PC-3 (cell line): ENCODE measurements at regions not wholly inside any gene's neighbourhood (a gene's known extent, or its start where the extent isn't known, plus 50 kb on each side); places are given as distances from the start of the nearest gene placed in this dataset.

Source experiments
- ATAC-seq: fragments of 200-7000 bp; cut with Tn5 transposase; 2 replicates; pipeline ENCODE4 v1.9.1; 2020; ENCODE audit warnings: mild to moderate bottlenecking, moderate library complexity
- BruUV-seq: library from RNA; stranded (reverse); fragments of 400-500 nt; replicated peaks from 2 replicates; lab custom pipeline; 2021; lab: Mats Ljungman, UMichigan
- CTCF ChIA-PET: fragments of 300-600 bp; sonication (Branson Sonifier 250); formaldehyde crosslinking; loops from one replicate; lab custom pipeline; 2022; ENCODE audit warnings: antibody characterized with exemption; lab: Charles Lee
- POLR2A ChIA-PET: fragments of 300-600 bp; sonication (Branson Sonifier 250); formaldehyde crosslinking; loops from one replicate; lab custom pipeline; 2022; ENCODE audit warnings: antibody characterized with exemption; ENCODE audit not compliant: unreplicated experiment; lab: Charles Lee
- DNase-seq: peaks from one replicate; pipeline ENCODE4 v3.0.0-alpha.2; 2015
- H2AFZ ChIP-seq: fragments of 300-600 bp; sonication (generic); 2 replicates; pipeline ENCODE4 v1.6.0; 2016; ENCODE audit warnings: antibody characterized with exemption, low read length
- H3F3A ChIP-seq: fragments of 300-600 bp; sonication (generic); one replicate; pipeline ENCODE4 v1.6.0; 2017; ENCODE audit warnings: antibody characterized with exemption, low read length, control low read depth, mild to moderate bottlenecking; ENCODE audit not compliant: unreplicated experiment
- H3K27ac ChIP-seq: fragments of 300-600 bp; sonication (generic); 2 replicates; pipeline ENCODE4 v1.5.1; 2016; ENCODE audit warnings: mild to moderate bottlenecking, low read length
- H3K27me3 ChIP-seq: fragments of 300-600 bp; sonication (generic); 2 replicates; pipeline ENCODE4 v1.6.1; 2016; ENCODE audit warnings: low read length, mixed read lengths
- H3K36me3 ChIP-seq: fragments of 300-600 bp; sonication (generic); 2 replicates; pipeline ENCODE4 v1.6.1; 2016; ENCODE audit warnings: low read depth, mixed run types, low read length, mixed read lengths
- H3K4me1 ChIP-seq: fragments of 300-600 bp; sonication (generic); 2 replicates; pipeline ENCODE4 v1.5.1; 2016; ENCODE audit warnings: low read length; ENCODE audit not compliant: insufficient read depth
- H3K4me2 ChIP-seq: fragments of 300-600 bp; sonication (generic); 2 replicates; pipeline ENCODE4 v1.6.0; 2016; ENCODE audit warnings: low read length
- H3K4me3 ChIP-seq: fragments of 300-600 bp; sonication (generic); 2 replicates; pipeline ENCODE4 v1.5.1; 2016; ENCODE audit warnings: mild to moderate bottlenecking, low read length, mixed read lengths
- H3K79me2 ChIP-seq: fragments of 300-600 bp; sonication (generic); 2 replicates; pipeline ENCODE4 v1.6.1; 2017; ENCODE audit warnings: low read length, mixed read lengths
- H3K9ac ChIP-seq: fragments of 300-600 bp; sonication (generic); 2 replicates; pipeline ENCODE4 v1.6.0; 2016; ENCODE audit warnings: mild to moderate bottlenecking, low read length
- H3K9me2 ChIP-seq: fragments of 300-600 bp; sonication (generic); replicated peaks from 2 replicates; pipeline ENCODE4 v1.6.1; 2016; ENCODE audit warnings: mixed run types, low read length, mixed read lengths
- H3K9me3 ChIP-seq: fragments of 300-600 bp; sonication (generic); 2 replicates; pipeline ENCODE4 v1.6.1; 2016; ENCODE audit warnings: low read length, mixed read lengths
- H4K20me1 ChIP-seq: fragments of 300-600 bp; sonication (generic); 2 replicates; pipeline ENCODE4 v1.6.1; 2016; ENCODE audit warnings: low read length, mixed read lengths
- CTCF ChIP-seq: fragments of 300-600 bp; sonication (generic); conservative IDR thresholded peaks from 2 replicates; pipeline ENCODE4 v1.5.1; 2017; ENCODE audit warnings: antibody characterized with exemption, low read depth, mild to moderate bottlenecking, low read length
- EZH2 ChIP-seq: fragments of 300-600 bp; sonication (generic); IDR thresholded peaks from one replicate; pipeline ENCODE4 v1.6.1; 2017; ENCODE audit warnings: antibody characterized with exemption, mild to moderate bottlenecking, low read length; ENCODE audit not compliant: unreplicated experiment
- EZH2phosphoT487 ChIP-seq: fragments of 300-600 bp; sonication (generic); IDR thresholded peaks from 2 replicates; pipeline ENCODE4 v1.6.1; 2018; ENCODE audit warnings: mild to moderate bottlenecking, antibody characterized with exemption, low read length, borderline replicate concordance
- intact Hi-C: fragments of 100-400 bp; cut with micrococcal nuclease; formaldehyde crosslinking; loops from 2 replicates; pipeline ENCODE4 v1.9.0; 2023

GRCh38 chr5:30698217-30698616, 495.3 kb upstream of the CDH6 start:
- Histone ChIP-seq H4K20me1 (no peaks in the 10 kb centered on the region), H2AFZ (no peak overlapping the region), H3K4me3 (no peak overlapping the region), H3K36me3 (no peaks in the 10 kb centered on the region), H3K9ac (no peak overlapping the region), H3K4me2 (no peak overlapping the region), H3K4me1 (no peaks in the 10 kb centered on the region), H3K79me2 (no peaks in the 10 kb centered on the region), H3K9me2 (no peaks in the 10 kb centered on the region), H3K27me3 (no peaks in the 10 kb centered on the region), H3F3A (no peaks in the 10 kb centered on the region), H3K27ac (no peak overlapping the region), H3K9me3 (no peaks in the 10 kb centered on the region)
- ATAC-seq: no peak
- CTCF ChIA-PET: no interaction called here
- no peak for DNase-seq
- TF ChIP-seq EZH2 (no peak), CTCF (no peak)
- BruUV-seq: no TSS peak
- POLR2A ChIA-PET: no interaction called here
- intact Hi-C loops: no loop called here

GRCh38 chr5:30693326-30693725, 500.2 kb upstream of the CDH6 start:
- no peak overlapping the region for H2AFZ ChIP-seq
- ChIA-PET CTCF (no interaction called here), POLR2A (no interaction called here)
- no peaks in the 10 kb centered on the region for H3K36me3 ChIP-seq
- ATAC-seq (no peak), DNase-seq (no peak)
- no peaks in the 10 kb centered on the region for H4K20me1 ChIP-seq
- H3K27me3 ChIP-seq: no peaks in the 10 kb centered on the region
- no peak overlapping the region for H3K4me2 ChIP-seq
- TF ChIP-seq CTCF (no peak), EZH2 (no peak)
- no peak overlapping the region for H3K4me3 ChIP-seq
- no peaks in the 10 kb centered on the region for H3F3A ChIP-seq
- no peak overlapping the region for H3K27ac ChIP-seq
- intact Hi-C loops: no loop called here
- no peaks in the 10 kb centered on the region for H3K9me3 ChIP-seq
- BruUV-seq: no TSS peak
- no peaks in the 10 kb centered on the region for H3K4me1 ChIP-seq
- H3K79me2 ChIP-seq: no peaks in the 10 kb centered on the region
- H3K9me2 ChIP-seq: no peaks in the 10 kb centered on the region
- no peak overlapping the region for H3K9ac ChIP-seq

- no peak overlapping the region for H3K9ac ChIP-seq
- ATAC-seq (no peak), DNase-seq (peak; percentile 1)
- intact Hi-C loops: no loop called here
- no peak overlapping the region for H3K4me2 ChIP-seq
- ChIA-PET CTCF (no interaction called here), POLR2A (no interaction called here)
- no peak overlapping the region for H3K27ac ChIP-seq
- H3F3A ChIP-seq: no peaks in the 10 kb centered on the region
- H3K27me3 ChIP-seq: 0 out of 2 replicates have a peak, but pooled peaks cover 3% of the 10 kb centered on the region
- no peak for TF ChIP-seq CTCF
- TF ChIP-seq EZH2: no peak
- TF ChIP-seq EZH2phosphoT487: no peak
- no peaks in the 10 kb centered on the region for H3K79me2 ChIP-seq
- no peaks in the 10 kb centered on the region for H3K4me1 ChIP-seq
- H2AFZ ChIP-seq: no peak overlapping the region
- H3K36me3 ChIP-seq: no peaks in the 10 kb centered on the region
- no peaks in the 10 kb centered on the region for H4K20me1 ChIP-seq
- BruUV-seq: no TSS peak
- H3K9me3 ChIP-seq: no peaks in the 10 kb centered on the region
- no peaks in the 10 kb centered on the region for H3K9me2 ChIP-seq
- no peak overlapping the region for H3K4me3 ChIP-seq
Observed at GRCh38 chr5:30690931-30691330, 502.6 kb upstream of the CDH6 start.
